Body of pancreas (tissue), 4 donors: ENCODE measurements at regions not wholly inside any gene's neighbourhood (a gene's known extent, or its start where the extent isn't known, plus 50 kb on each side); places are given as distances from the start of the nearest gene placed in this dataset.

Experiments
- CTCF ChIP-seq, 7 experiments: fragments of 450-650 bp in 4 of 7; fragments of 200-600 bp in 3 of 7; sonication (generic) in 3 of 7; IDR thresholded peaks; one replicate each; pipeline ENCODE4 v1.5.1; 2016 to 2019; ENCODE audit warnings: antibody characterized with exemption in 7 of 7
- POLR2A ChIP-seq, 3 donors: fragments of 450-650 bp; IDR thresholded peaks; one replicate each; pipeline ENCODE4 v1.6.1; 2016; ENCODE audit warnings: antibody characterized with exemption in 3 of 3, mild to moderate bottlenecking in 2 of 3

GRCh38 chr19:31890230-31890629 is 455.2 kb upstream of the ZNF507 start:
- TF ChIP-seq POLR2A (IDR thresholded peaks at IDR 0.05) = no peak
- TF ChIP-seq CTCF (IDR thresholded peaks at IDR 0.05) = no peak
